ENCODE measurements at regions not wholly inside any gene's neighbourhood (a gene's known extent, or its start where the extent isn't known, plus 50 kb on each side); places are given as distances from the start of the nearest gene placed in this dataset.

- no peak overlapping the region for H3K4me3 Mint-ChIP-seq
- no peaks in the 10 kb centered on the region for H3K4me1 Mint-ChIP-seq
- no peak for ATAC-seq (ENCODE audit: low read depth in 2 of 2)
- no peaks in the 10 kb centered on the region for H3K9me3 Mint-ChIP-seq
- H3K27ac Mint-ChIP-seq, result no peak overlapping the region
- H3K36me3 Mint-ChIP-seq, result no peaks in the 10 kb centered on the region
- no peak for DNase-seq
- no peaks in the 10 kb centered on the region for H3K27me3 Mint-ChIP-seq
Measured at GRCh38 chr18:46416706-46417638, 240.0 kb downstream of the LOXHD1 start.

- Mint-ChIP-seq H3K9me3 (no peaks in the 10 kb centered on the region), H3K27ac (no peak overlapping the region), H3K36me3 (no peaks in the 10 kb centered on the region), H3K27me3 (no peaks in the 10 kb centered on the region), H3K4me1 (no peaks in the 10 kb centered on the region), H3K4me3 (no peak overlapping the region)
- DNase-seq (no peak), ATAC-seq (ENCODE audit: low read depth in 2 of 2) (no peak)
Measured at GRCh38 chr18:46418663-46419260, 238.3 kb downstream of the LOXHD1 start.

GRCh38 chr18:46419391-46420141 is 237.5 kb downstream of the LOXHD1 start:
- Mint-ChIP-seq H3K36me3 (no peaks in the 10 kb centered on the region), H3K4me3 (no peak overlapping the region), H3K9me3 (no peaks in the 10 kb centered on the region), H3K27ac (no peak overlapping the region), H3K4me1 (no peaks in the 10 kb centered on the region), H3K27me3 (no peaks in the 10 kb centered on the region)
- ATAC-seq (ENCODE audit: low read depth in 2 of 2), result no peak
- DNase-seq, result no peak

GRCh38 chr18:46421973-46422551 is 235.0 kb downstream of the LOXHD1 start:
- no peak for ATAC-seq (ENCODE audit: low read depth in 2 of 2)
- H3K36me3 Mint-ChIP-seq, result no peaks in the 10 kb centered on the region

GRCh38 chr18:46422552-46423055 is 234.4 kb downstream of the LOXHD1 start:
- no peaks in the 10 kb centered on the region for H3K9me3 Mint-ChIP-seq
- H3K4me3 Mint-ChIP-seq, result no peak overlapping the region
- peak overlapping the region in 1 of 6 donors; percentile 3 for H3K27ac Mint-ChIP-seq
- H3K4me1 Mint-ChIP-seq, result no peaks in the 10 kb centered on the region
- DNase-seq (no peak), ATAC-seq (ENCODE audit: low read depth in 2 of 2) (no peak)
- H3K27me3 Mint-ChIP-seq, result peaks cover 0 to 11% (median 0%) of the 10 kb centered on the region in 3 donors
- no peaks in the 10 kb centered on the region for H3K36me3 Mint-ChIP-seq

More at GRCh38 chr18:46421973-46422551, 235.0 kb downstream of the LOXHD1 start:
- Mint-ChIP-seq H3K27me3 (peaks cover 0 to 11% (median 0%) of the 10 kb centered on the region in 3 donors), H3K9me3 (no peaks in the 10 kb centered on the region), H3K4me3 (no peak overlapping the region), H3K27ac (no peak overlapping the region), H3K4me1 (no peaks in the 10 kb centered on the region)
- DNase-seq, result no peak

- Mint-ChIP-seq H3K27ac (no peak overlapping the region), H3K36me3 (no peaks in the 10 kb centered on the region), H3K4me1 (no peaks in the 10 kb centered on the region), H3K9me3 (no peaks in the 10 kb centered on the region), H3K27me3 (peaks cover 0 to 11% (median 0%) of the 10 kb centered on the region in 3 donors), H3K4me3 (no peak overlapping the region)
- no peak for ATAC-seq (ENCODE audit: low read depth in 2 of 2)
- DNase-seq, result no peak
Measured at GRCh38 chr18:46423226-46423805, 233.7 kb downstream of the LOXHD1 start.

- Mint-ChIP-seq H3K9me3 (no peaks in the 10 kb centered on the region), H3K4me3 (no peak overlapping the region), H3K27me3 (peaks cover 0 to 14% (median 0%) of the 10 kb centered on the region in 3 donors), H3K27ac (no peak overlapping the region), H3K4me1 (no peaks in the 10 kb centered on the region), H3K36me3 (no peaks in the 10 kb centered on the region)
- no peak for DNase-seq
- no peak for ATAC-seq (ENCODE audit: low read depth in 2 of 2)
Measured at GRCh38 chr18:46424898-46425297, 232.1 kb downstream of the LOXHD1 start.

GRCh38 chr18:46425511-46425910 is 231.5 kb downstream of the LOXHD1 start:
- Mint-ChIP-seq H3K27ac (peak overlapping the region in 2 of 6 donors; percentile 46 to 65), H3K9me3 (no peaks in the 10 kb centered on the region), H3K4me3 (no peak overlapping the region), H3K36me3 (no peaks in the 10 kb centered on the region), H3K27me3 (peaks cover 2 to 18% (median 2%) of the 10 kb centered on the region in 3 donors), H3K4me1 (no peaks in the 10 kb centered on the region)
- DNase-seq, result no peak
- ATAC-seq (ENCODE audit: low read depth in 2 of 2), result no peak

GRCh38 chr18:46426021-46426678 is 230.9 kb downstream of the LOXHD1 start:
- no peak for ATAC-seq (ENCODE audit: low read depth in 2 of 2)
- DNase-seq, result no peak
- Mint-ChIP-seq H3K4me1 (no peaks in the 10 kb centered on the region), H3K36me3 (no peaks in the 10 kb centered on the region), H3K27ac (no peak overlapping the region), H3K9me3 (no peaks in the 10 kb centered on the region), H3K4me3 (no peak overlapping the region), H3K27me3 (peaks cover 4 to 24% (median 8%) of the 10 kb centered on the region in 3 donors)

GRCh38 chr18:46426679-46427047 is 230.4 kb downstream of the LOXHD1 start:
- no peaks in the 10 kb centered on the region for H3K4me1 Mint-ChIP-seq
- no peak for ATAC-seq (ENCODE audit: low read depth in 2 of 2)

More at GRCh38 chr18:46426679-46427047, 230.4 kb downstream of the LOXHD1 start:
- H3K9me3 Mint-ChIP-seq, result no peaks in the 10 kb centered on the region
- H3K36me3 Mint-ChIP-seq, result no peaks in the 10 kb centered on the region
- H3K27me3 Mint-ChIP-seq, result peaks cover 4 to 25% (median 11%) of the 10 kb centered on the region in 3 donors
- no peak overlapping the region for H3K4me3 Mint-ChIP-seq
- DNase-seq, result no peak
- H3K27ac Mint-ChIP-seq, result no peak overlapping the region

Data from naive B cell (primary cell).